ENCODE measurements at regions not wholly inside any gene's neighbourhood (a gene's known extent, or its start where the extent isn't known, plus 50 kb on each side); places are given as distances from the start of the nearest gene placed in this dataset.
A peak's percentile ranks its signal among the peaks of the same experiment; 100 is the strongest.
"Not testable (repeated sequence)": the region's sequence is repeated elsewhere in the genome, so short reads cannot be mapped to it uniquely, and the experiment has no call there.

DNA sequence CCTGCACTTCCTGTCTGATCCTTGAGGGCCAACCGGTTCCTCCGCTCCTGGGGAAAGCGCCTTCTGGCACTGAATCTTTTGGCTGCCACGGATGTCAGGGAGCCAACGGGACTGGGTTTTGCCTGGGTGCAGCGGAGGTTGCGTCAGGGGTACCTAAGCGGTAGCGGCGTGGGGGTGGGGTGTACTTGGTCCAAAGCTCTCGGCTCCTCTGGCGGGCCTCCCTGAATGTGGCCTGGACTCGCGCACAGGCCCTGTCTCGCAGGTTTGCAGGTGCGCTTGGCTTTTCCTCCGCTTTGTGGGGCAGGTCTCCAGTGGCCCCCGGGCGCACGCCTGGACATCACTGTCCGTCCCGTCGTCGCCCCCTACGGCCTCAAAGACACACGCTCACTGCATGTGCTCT, 1410.1 kb upstream of the PCDH10 start:
- DNase-seq, result not testable (repeated sequence)

DNA sequence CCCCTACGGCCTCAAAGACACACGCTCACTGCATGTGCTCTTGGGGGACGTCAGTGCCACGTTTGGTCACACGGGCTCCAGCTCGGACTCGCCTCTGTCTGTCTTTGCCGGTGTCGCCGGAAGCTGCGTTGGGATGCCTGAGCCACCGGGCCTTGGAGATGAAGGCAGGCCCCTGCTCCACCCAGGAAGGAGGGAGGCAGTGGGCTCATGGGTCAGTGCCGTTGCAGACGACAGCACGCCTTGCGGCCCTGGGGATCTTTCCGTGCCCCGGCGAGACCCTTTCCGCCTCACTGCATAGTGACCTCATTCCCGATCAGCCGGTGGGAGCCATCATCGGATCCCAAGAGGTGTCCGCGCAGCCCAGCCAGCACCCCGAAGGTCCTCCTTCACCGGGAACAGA, 1407.3 kb upstream of the PCDH10 start:
- not testable (repeated sequence) for DNase-seq

DNA sequence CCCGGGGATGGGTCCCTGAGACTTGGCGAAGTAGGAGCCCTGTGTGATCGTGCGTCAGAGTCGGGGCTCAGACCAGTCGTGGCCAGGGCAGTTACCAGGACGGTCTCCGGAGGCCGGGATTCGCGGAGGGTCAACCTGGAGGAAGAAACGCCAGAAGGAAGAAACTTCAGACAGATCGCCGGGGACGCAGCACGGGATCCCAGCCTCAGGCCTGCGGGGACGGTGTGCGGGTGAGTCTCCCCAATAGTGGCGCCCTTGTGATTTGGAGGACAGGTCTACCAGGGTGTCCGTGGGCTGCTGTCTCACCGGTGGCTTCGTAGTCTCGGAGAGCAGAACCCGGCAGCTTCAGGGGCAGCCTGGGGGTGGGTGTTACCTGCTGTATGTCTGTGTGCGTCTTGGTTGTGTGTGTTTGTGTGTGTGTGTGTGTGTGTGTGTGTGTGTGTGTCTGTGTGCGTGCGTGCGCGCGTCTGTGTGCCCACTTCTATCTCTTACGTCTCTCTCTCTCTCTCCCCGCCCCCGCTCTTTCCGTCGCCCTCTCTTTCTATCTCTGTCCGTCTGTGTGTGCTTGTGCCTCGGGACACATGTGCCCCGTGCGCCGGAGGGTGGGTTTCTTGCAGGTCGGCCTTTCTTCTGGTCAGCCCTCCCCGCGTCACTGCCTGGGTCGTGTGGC, 1406.4 kb upstream of the PCDH10 start:
- not testable (repeated sequence) for DNase-seq

DNA sequence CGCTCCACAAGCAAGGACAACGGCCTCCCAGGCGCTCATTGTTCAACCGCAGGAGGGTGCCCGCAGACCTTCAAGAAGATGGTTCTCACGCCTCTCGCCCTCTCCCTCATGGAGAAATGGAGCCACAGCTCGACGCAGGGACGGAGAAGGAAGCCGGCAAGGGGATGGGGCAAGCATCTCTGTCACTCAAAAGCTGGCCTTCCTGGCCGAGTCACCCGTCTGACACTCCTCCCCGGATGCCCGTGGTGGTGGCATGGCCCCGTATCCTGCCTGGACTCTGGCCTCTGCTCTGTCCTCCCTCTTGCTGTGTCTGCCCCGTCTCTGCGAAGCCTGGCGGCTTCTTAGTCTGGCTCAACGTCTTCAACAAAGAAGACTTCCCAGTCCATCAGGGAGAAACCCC, 1405.7 kb upstream of the PCDH10 start:
- DNase-seq, result not testable (repeated sequence)

DNA sequence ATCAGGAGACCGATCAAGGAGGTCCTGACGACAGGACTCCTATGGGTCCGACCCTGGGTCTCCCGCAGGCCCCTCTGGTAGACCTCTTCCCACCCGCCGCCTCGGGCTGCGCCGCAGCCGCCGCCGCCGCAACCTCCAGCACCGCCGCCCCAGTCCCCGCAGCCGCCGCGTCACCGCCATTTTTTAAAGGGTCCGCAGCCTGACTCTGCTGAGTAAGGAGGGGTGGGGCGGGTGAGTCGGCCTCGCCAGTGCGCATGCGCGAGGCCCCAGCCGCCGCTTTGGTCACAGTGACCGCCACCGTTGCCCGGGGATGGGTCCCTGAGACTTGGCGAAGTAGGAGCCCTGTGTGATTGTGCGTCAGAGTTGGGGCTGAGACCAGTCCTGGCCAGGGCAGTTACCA, 1401.9 kb upstream of the PCDH10 start:
- DNase-seq, result not testable (repeated sequence)

DNA sequence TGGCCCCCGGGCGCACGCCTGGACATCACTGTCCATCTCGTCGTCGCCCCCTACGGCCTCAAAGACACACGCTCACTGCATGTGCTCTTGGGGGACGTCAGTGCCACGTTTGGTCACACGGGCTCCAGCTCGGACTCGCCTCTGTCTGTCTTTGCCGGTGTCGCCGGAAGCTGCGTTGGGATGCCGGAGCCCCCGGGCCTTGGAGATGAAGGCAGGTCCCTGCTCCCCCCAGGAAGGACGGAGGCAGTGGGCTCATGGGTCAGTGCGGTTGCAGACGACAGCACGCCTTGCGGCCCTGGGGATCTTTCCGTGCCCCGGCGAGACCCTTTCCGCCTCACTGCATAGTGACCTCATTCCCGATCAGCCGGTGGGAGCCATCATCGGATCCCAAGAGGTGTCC, 1399.9 kb upstream of the PCDH10 start:
- not testable (repeated sequence) for DNase-seq

DNA sequence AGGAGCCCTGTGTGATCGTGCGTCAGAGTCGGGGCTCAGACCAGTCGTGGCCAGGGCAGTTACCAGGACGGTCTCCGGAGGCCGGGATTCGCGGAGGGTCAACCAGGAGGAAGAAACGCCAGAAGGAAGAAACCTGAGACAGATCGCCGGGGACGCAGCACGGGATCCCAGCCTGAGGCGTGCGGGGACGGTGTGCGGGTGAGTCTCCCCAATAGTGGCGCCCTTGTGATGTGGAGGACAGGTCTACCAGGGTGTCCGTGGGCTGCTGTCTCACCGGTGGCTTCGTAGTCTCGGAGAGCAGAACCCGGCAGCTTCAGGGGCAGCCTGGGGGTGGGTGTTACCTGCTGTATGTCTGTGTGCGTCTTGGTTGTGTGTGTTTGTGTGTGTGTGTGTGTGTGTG, 1399.1 kb upstream of the PCDH10 start:
- DNase-seq, result not testable (repeated sequence)

DNA sequence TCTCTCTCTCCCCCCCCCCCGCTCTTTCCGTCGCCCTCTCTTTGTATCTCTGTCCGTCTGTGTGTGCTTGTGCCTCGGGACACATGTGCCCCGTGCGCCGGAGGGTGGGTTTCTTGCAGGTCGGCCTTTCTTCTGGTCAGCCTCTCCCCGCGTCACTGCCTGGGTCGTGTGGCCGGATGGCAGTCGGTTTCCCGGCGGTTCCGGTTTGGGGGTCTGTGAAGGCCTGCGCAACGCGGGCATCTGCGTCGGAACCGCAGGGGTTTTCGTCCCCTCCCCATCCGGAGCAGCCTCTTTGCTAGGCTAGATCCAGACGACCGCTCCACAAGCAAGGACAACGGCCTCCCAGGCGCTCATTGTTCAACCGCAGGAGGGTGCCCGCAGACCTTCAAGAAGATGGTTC, 1398.6 kb upstream of the PCDH10 start:
- not testable (repeated sequence) for DNase-seq

DNA sequence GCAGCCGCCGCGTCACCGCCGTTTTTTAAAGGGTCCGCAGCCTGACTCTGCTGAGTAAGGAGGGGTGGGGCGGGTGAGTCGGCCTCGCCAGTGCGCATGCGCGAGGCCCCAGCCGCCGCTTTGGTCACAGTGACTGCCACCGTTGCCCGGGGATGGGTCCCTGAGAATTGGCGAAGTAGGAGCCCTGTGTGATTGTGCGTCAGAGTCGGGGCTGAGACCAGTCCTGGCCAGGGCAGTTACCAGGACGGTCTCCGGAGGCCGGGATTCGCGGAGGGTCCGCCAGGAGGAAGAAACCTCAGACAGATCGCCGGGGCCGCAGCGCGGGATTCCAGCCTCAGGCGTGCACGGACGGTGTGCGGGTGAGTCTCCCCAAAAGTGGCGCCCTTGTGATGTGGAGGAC, 1386.9 kb upstream of the PCDH10 start:
- DNase-seq, result not testable (repeated sequence)

DNA sequence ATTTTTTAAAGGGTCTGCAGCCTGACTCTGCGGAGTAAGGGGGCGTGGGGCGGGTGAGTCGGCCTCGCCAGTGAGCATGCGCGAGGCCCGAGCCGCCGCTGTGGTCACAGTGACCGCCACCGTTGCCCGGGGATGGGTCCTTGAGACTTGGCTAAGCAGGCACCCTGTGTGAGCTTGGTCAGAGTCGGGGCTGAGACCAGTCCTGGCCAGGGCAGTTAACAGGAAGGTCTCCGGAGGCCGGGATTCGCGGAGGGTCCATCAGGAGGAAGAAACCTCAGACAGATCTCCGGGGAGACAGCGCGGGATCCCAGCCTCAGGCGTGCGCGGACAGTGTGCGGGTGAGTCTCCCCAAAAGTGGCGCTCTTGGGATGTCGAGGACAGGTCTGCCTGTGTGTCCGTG, 1384.4 kb upstream of the PCDH10 start:
- DNase-seq, result no peak

DNA sequence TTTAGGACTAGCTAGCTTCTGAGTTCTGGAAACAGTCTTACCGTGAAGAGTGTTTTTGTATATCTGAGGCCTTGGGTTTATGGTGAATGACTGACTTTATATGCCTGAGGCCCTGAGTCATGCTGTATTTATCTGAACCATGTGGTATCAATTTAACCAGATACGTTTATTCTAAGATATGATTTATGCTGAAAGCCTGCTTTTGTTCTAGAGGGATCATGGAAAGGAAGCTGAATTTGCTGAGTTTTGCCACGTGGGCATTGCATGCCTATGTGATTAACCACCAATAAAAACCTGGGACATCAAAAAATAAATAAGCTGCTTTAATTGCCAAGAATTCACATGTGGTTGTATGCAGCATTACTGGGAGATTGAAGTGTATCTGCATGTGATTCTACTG, 1374.7 kb upstream of the PCDH10 start:
- DNase-seq, result peak; percentile 58

DNA sequence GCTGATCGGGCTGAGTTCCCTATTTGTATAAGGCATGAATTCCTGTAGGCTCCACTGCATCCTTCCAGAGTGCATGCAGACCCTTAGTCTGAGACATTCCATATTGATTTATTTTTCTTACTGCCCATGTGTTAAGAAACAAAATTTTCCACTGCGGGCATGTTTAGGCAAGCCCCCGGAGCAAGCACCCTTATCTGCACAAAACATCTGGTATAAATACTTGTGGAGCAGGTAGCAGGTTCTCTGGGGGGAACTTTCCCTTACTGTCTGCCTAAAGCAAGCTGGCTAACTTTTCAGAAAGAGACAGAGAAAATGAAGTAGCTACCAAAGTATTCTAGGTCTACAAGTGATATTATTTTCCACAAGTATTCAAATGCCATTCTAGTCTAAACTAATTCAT, 1338.5 kb upstream of the PCDH10 start:
- not testable (repeated sequence) for DNase-seq

Data from NCI-H1048 (cell line).